Esophagus (tissue), 2 donors: ENCODE measurements at regions not wholly inside any gene's neighbourhood (a gene's known extent, or its start where the extent isn't known, plus 50 kb on each side); places are given as distances from the start of the nearest gene placed in this dataset.

Experiments used
- H3K27ac ChIP-seq, 2 donors: one replicate each; pipeline ENCODE4 v1.5.1; 2013; ENCODE audit warnings: low read depth in 2 of 2, mild to moderate bottlenecking in 2 of 2, inconsistent platforms in 1 of 2, low read length in 1 of 2, moderate library complexity in 1 of 2
- H3K27me3 ChIP-seq, 2 donors: one replicate each; pipeline ENCODE4 v1.6.1; 2013; ENCODE audit warnings: low read length in 2 of 2, control low read depth in 1 of 2, mild to moderate bottlenecking in 1 of 2; ENCODE audit not compliant: insufficient read depth in 2 of 2, control insufficient read depth in 1 of 2
- H3K36me3 ChIP-seq, 2 donors: one replicate each; pipeline ENCODE4 v1.6.1; 2013; ENCODE audit warnings: low read length in 1 of 2; ENCODE audit not compliant: control insufficient read depth in 2 of 2, insufficient read depth in 2 of 2
- H3K4me1 ChIP-seq, 2 donors: one replicate each; pipeline ENCODE4 v1.6.1; 2013; ENCODE audit warnings: low read length in 1 of 2; ENCODE audit not compliant: control insufficient read depth in 2 of 2, insufficient read depth in 2 of 2
- H3K4me3 ChIP-seq, 2 donors: one replicate each; pipeline ENCODE4 v1.5.1; 2013; ENCODE audit warnings: low read length in 2 of 2, mild to moderate bottlenecking in 2 of 2, low read depth in 1 of 2, moderate library complexity in 1 of 2
- H3K9me3 ChIP-seq, 2 donors: one replicate each; pipeline ENCODE4 v1.6.1; 2013; ENCODE audit warnings: mild to moderate bottlenecking in 2 of 2, low read depth in 1 of 2, low read length in 1 of 2, moderate library complexity in 1 of 2; ENCODE audit not compliant: control insufficient read depth in 2 of 2, insufficient read depth in 1 of 2
- WGBS, 2 donors: extraction: QIAGEN DNeasy Blood & Tissue Kit; methylation state at CpG; one replicate each; pipeline ENCODE4 v1.1.7; 2013; 5-methylcytosine and 5-hydroxymethylcytosine counted together
- donor health status: healthy with polysubstance abuse.
- donor health status: Bipolar disorder and iron deficiency.

- Histone ChIP-seq H3K36me3 (no peaks in the 10 kb centered on the region), H3K27me3 (no peaks in the 10 kb centered on the region), H3K4me1 (no peaks in the 10 kb centered on the region), H3K27ac (no peak overlapping the region), H3K9me3 (peaks cover 0 to 3% of the 10 kb centered on the region in 2 donors), H3K4me3 (no peak overlapping the region)
- whole genome bisulfite sequencing, 2 donors: 64 to 71% methylated on average over 2 of the region's 2 CpGs
Measured at GRCh38 chr5:44252545-44252944, 136.7 kb downstream of the FGF10 start.

- H3K4me1 ChIP-seq: no peaks in the 10 kb centered on the region
- no peak overlapping the region for H3K4me3 ChIP-seq
Measured at GRCh38 chr5:44246986-44247385, 142.2 kb downstream of the FGF10 start.

GRCh38 chr5:44245935-44246334, 143.3 kb downstream of the FGF10 start:
- Histone ChIP-seq H3K36me3 (no peaks in the 10 kb centered on the region), H3K27me3 (no peaks in the 10 kb centered on the region), H3K4me3 (no peak overlapping the region), H3K9me3 (no peaks in the 10 kb centered on the region), H3K27ac (no peak overlapping the region), H3K4me1 (no peaks in the 10 kb centered on the region)
- 77 to 83% methylated on average over 1 of the region's 1 CpG for WGBS, 2 donors

More at GRCh38 chr5:44246986-44247385, 142.2 kb downstream of the FGF10 start:
- Histone ChIP-seq H3K27ac (no peak overlapping the region), H3K36me3 (no peaks in the 10 kb centered on the region), H3K27me3 (no peaks in the 10 kb centered on the region), H3K9me3 (no peaks in the 10 kb centered on the region)
- WGBS, 2 donors: 84 to 87% methylated on average over 2 of the region's 2 CpGs

- Histone ChIP-seq H3K4me1 (no peaks in the 10 kb centered on the region), H3K27ac (no peak overlapping the region), H3K9me3 (no peaks in the 10 kb centered on the region), H3K27me3 (no peaks in the 10 kb centered on the region), H3K4me3 (no peak overlapping the region), H3K36me3 (no peaks in the 10 kb centered on the region)
- WGBS, 2 donors: 71 to 82% methylated on average over 1 of the region's 1 CpG
Measured at GRCh38 chr5:44242791-44243190, 146.4 kb downstream of the FGF10 start.

GRCh38 chr5:44236040-44236439, 153.2 kb downstream of the FGF10 start:
- Histone ChIP-seq H3K36me3 (no peaks in the 10 kb centered on the region), H3K4me3 (no peak overlapping the region), H3K27me3 (no peaks in the 10 kb centered on the region), H3K4me1 (no peaks in the 10 kb centered on the region), H3K9me3 (no peaks in the 10 kb centered on the region), H3K27ac (no peak overlapping the region)
- 79 to 80% methylated on average over 4 of the region's 4 CpGs for WGBS, 2 donors

GRCh38 chr5:44233691-44234090, 155.5 kb downstream of the FGF10 start:
- no peak overlapping the region for H3K27ac ChIP-seq
- H3K4me1 ChIP-seq: no peaks in the 10 kb centered on the region
- no peaks in the 10 kb centered on the region for H3K9me3 ChIP-seq
- H3K27me3 ChIP-seq: no peaks in the 10 kb centered on the region
- H3K36me3 ChIP-seq: no peaks in the 10 kb centered on the region
- no peak overlapping the region for H3K4me3 ChIP-seq
- WGBS, 2 donors: 66 to 69% methylated on average over 2 of the region's 2 CpGs

GRCh38 chr5:44225231-44226160, 163.7 kb downstream of the FGF10 start:
- Histone ChIP-seq H3K4me3 (no peak overlapping the region), H3K27me3 (no peaks in the 10 kb centered on the region), H3K4me1 (no peaks in the 10 kb centered on the region), H3K36me3 (no peaks in the 10 kb centered on the region), H3K27ac (no peak overlapping the region), H3K9me3 (no peaks in the 10 kb centered on the region)
- 69 to 70% methylated on average over 8 of the region's 8 CpGs for WGBS, 2 donors

GRCh38 chr5:44199408-44199807, 189.8 kb downstream of the FGF10 start:
- Histone ChIP-seq H3K4me1 (no peaks in the 10 kb centered on the region), H3K4me3 (no peak overlapping the region), H3K36me3 (no peaks in the 10 kb centered on the region), H3K9me3 (no peaks in the 10 kb centered on the region), H3K27me3 (no peaks in the 10 kb centered on the region), H3K27ac (no peak overlapping the region)
- WGBS, 2 donors: 90 to 92% methylated on average over 1 of the region's 1 CpG

GRCh38 chr5:44189255-44189654, 200.0 kb downstream of the FGF10 start:
- no peaks in the 10 kb centered on the region for H3K9me3 ChIP-seq
- no peaks in the 10 kb centered on the region for H3K36me3 ChIP-seq
- no peak overlapping the region for H3K27ac ChIP-seq
- 93 to 96% methylated on average over 2 of the region's 2 CpGs for WGBS, 2 donors
- H3K4me3 ChIP-seq: no peak overlapping the region
- H3K4me1 ChIP-seq: no peaks in the 10 kb centered on the region
- H3K27me3 ChIP-seq: no peaks in the 10 kb centered on the region

- Histone ChIP-seq H3K36me3 (no peaks in the 10 kb centered on the region), H3K27ac (no peak overlapping the region), H3K27me3 (no peaks in the 10 kb centered on the region), H3K4me1 (no peaks in the 10 kb centered on the region), H3K9me3 (peaks cover 0 to 2% of the 10 kb centered on the region in 2 donors), H3K4me3 (no peak overlapping the region)
- 84 to 86% methylated on average over 3 of the region's 3 CpGs for WGBS, 2 donors
Measured at GRCh38 chr5:44187973-44188372, 201.2 kb downstream of the FGF10 start.
